ENCODE measurements at regions not wholly inside any gene's neighbourhood (a gene's known extent, or its start where the extent isn't known, plus 50 kb on each side); places are given as distances from the start of the nearest gene placed in this dataset.

DNA sequence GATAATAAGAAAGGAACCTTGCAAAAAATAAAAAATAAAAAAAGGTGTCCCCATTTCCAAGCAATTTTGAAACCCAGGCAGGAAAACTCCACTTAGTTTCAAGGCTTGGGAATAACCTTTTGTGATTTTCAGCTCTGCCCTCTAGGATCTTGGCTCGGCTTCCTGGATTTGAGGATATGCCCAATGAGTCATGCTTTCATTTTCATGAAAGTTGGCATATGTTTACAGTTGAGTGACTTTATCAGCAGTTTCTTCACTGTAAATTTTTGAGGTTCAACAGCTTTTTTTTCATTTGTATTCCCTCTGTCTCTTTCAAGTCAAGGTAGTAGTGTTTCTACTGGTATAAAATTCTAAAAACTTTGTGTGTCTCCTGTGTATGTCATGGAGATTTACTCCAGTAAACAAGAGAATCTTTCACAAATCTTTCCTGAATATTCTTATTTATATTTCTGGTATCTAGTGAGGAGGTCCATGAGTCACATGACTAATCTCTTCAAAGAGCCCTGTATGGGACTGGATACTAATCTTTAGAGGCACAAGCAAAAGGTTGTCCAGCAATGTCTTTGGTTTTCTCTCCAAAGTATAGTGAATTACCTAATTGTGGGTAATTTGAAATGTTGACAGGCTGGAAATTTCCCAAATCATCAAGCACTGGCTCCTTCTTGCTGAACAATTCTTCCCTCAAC is 335.3 kb downstream of the BRINP2 start:
- TF ChIP-seq, protein P1, sequence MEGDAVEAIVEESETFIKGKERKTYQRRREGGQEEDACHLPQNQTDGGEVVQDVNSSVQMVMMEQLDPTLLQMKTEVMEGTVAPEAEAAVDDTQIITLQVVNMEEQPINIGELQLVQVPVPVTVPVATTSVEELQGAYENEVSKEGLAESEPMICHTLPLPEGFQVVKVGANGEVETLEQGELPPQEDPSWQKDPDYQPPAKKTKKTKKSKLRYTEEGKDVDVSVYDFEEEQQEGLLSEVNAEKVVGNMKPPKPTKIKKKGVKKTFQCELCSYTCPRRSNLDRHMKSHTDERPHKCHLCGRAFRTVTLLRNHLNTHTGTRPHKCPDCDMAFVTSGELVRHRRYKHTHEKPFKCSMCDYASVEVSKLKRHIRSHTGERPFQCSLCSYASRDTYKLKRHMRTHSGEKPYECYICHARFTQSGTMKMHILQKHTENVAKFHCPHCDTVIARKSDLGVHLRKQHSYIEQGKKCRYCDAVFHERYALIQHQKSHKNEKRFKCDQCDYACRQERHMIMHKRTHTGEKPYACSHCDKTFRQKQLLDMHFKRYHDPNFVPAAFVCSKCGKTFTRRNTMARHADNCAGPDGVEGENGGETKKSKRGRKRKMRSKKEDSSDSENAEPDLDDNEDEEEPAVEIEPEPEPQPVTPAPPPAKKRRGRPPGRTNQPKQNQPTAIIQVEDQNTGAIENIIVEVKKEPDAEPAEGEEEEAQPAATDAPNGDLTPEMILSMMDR (IDR thresholded peaks at IDR 0.05): no peak
- TF ChIP-seq POLR2A (IDR thresholded peaks at IDR 0.05): no peak
- TF ChIP-seq POLR2AphosphoS5 (IDR thresholded peaks at IDR 0.05): no peak
- WGBS: 84% methylated on average over 1 of the region's 1 CpG

DNA sequence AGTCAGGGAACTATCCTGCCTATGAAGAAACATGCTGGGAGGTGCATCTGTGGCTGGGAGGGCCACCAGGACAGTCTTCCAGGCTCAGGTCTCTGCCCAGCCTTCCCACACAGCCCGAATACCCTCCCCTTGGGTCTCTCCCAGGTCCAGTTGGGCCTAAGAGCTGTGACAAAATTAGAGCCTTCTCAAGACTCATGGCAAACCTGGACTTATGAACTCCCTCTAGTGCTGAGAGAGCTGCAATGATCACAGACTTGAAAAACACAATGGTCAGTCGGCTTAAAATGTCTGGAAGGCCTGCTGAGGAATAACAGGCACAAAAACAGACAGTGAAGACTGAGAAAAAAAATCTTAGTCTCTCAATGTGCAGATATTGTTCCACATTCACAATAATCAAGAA is 325.1 kb downstream of the BRINP2 start:
- intact Hi-C loops (cut with DNase I): no loop called here
- H3K4me1 ChIP-seq (replicated peaks): no peaks in the 10 kb centered on the region
- no peak for DNase-seq (ENCODE audit: low spot score)
- H3K27me3 ChIP-seq (replicated peaks; ENCODE audit: insufficient read depth): no peaks in the 10 kb centered on the region
- no peak overlapping the region for H3K27ac ChIP-seq
- no peak for TF ChIP-seq POLR2A (IDR thresholded peaks at IDR 0.05)
- TF ChIP-seq, protein P1 (IDR thresholded peaks at IDR 0.05): no peak
- no peak for TF ChIP-seq POLR2AphosphoS5 (IDR thresholded peaks at IDR 0.05)
- no peaks in the 10 kb centered on the region for H3K36me3 ChIP-seq
- no peak overlapping the region for H3K4me3 ChIP-seq
- WGBS: 77% methylated on average over 2 of the region's 2 CpGs
- no peaks in the 10 kb centered on the region for H3K9me3 ChIP-seq

More for the DNA sequence above, 335.3 kb downstream of the BRINP2 start:
- Histone ChIP-seq H3K4me3 (no peak overlapping the region), H3K4me1 (replicated peaks) (no peaks in the 10 kb centered on the region), H3K9me3 (no peaks in the 10 kb centered on the region), H3K27me3 (replicated peaks; ENCODE audit: insufficient read depth) (no peaks in the 10 kb centered on the region), H3K27ac (no peak overlapping the region), H3K36me3 (no peaks in the 10 kb centered on the region)
- intact Hi-C loops (cut with DNase I): no loop called here
- DNase-seq (ENCODE audit: low spot score): no peak

DNA sequence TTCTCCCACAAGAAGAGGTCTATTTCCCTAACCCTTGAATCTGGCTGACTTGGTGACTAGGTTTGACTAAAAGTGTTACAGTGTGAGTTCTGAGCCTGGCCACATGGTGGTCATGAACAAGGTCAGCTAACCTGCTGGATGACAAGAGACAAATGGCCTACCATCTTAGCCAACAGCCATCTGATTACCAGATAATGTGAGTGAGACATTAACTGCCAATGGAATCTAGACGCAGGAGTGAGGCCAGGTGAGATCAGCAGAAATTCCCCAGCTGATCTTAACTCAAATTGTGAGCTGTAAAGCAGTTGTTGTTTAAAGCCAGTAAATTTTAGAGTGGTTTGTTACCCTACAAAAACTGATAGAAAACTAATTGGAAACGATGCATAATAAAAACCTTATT is 320.0 kb downstream of the BRINP2 start:
- intact Hi-C loops (cut with DNase I): no loop called here
- no peaks in the 10 kb centered on the region for H3K9me3 ChIP-seq
- H3K27ac ChIP-seq: no peak overlapping the region
- no peaks in the 10 kb centered on the region for H3K4me1 ChIP-seq (replicated peaks)
- no peaks in the 10 kb centered on the region for H3K27me3 ChIP-seq (replicated peaks; ENCODE audit: insufficient read depth)
- H3K4me3 ChIP-seq: no peak overlapping the region
- DNase-seq (ENCODE audit: low spot score): no peak
- no peaks in the 10 kb centered on the region for H3K36me3 ChIP-seq
- TF ChIP-seq, protein P1 (IDR thresholded peaks at IDR 0.05): no peak
- TF ChIP-seq POLR2A (IDR thresholded peaks at IDR 0.05): no peak
- TF ChIP-seq POLR2AphosphoS5 (IDR thresholded peaks at IDR 0.05): no peak
- 60% methylated on average over 2 of the region's 2 CpGs for WGBS

DNA sequence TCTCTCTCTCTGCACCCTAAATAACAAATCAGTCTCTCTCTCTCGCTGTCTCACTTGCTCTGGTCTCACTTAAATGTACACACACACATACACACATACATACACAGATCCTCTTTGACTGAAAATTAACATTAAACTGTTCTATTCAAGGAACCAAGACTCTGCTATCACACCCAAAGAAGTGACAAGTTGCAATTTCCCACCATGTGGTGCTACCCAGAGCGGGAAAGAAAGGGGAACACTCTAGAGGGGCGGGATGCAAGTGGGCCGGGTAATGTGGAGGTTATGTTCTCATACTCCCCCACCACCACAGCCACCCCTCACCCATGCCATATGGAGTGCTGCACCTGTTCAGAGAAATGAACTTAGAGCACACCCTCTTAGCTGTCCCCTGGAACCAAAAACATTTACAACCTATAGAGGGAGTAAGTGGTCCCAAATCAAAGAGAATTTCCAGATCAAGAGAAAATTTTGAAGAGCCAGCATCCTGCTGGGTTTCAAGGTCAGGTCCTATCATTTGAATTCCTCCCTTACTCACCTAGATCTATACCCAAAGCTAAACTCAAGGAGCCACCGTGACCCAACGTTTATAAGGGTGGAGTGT is 319.4 kb downstream of the BRINP2 start:
- TF ChIP-seq POLR2AphosphoS5 (IDR thresholded peaks at IDR 0.05) (no peak), POLR2A (IDR thresholded peaks at IDR 0.05) (no peak)
- TF ChIP-seq, protein P1 (IDR thresholded peaks at IDR 0.05): no peak
- intact Hi-C loops (cut with DNase I): no loop called here
- H3K27ac ChIP-seq: no peak overlapping the region
- no peaks in the 10 kb centered on the region for H3K36me3 ChIP-seq
- WGBS: 84% methylated on average over 6 of the region's 6 CpGs
- no peaks in the 10 kb centered on the region for H3K27me3 ChIP-seq (replicated peaks; ENCODE audit: insufficient read depth)
- no peak overlapping the region for H3K4me3 ChIP-seq
- DNase-seq (ENCODE audit: low spot score): no peak
- H3K4me1 ChIP-seq (replicated peaks): no peaks in the 10 kb centered on the region
- H3K9me3 ChIP-seq: no peaks in the 10 kb centered on the region

DNA sequence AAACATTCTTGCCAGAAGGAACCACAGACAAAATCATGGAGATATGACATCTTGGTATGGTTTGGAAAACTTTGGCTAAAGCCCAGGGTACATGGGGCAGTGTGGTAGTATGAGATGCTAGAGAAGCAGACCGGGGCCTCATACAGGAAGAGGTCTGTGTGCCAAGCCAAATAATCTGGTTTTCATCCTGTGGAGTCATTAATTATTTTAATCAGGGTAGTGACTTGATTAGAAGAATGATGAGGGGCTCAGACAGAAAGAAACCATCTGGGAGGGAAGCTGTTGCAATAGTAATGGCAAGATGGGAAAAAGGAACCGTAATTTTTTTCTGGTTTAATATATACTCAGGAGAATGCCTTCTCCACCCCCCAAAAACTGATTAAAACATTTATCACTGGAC is 318.0 kb downstream of the BRINP2 start:
- TF ChIP-seq POLR2AphosphoS5 (IDR thresholded peaks at IDR 0.05) (no peak), POLR2A (IDR thresholded peaks at IDR 0.05) (no peak)
- TF ChIP-seq, protein P1 (IDR thresholded peaks at IDR 0.05): no peak
- Histone ChIP-seq H3K4me3 (no peak overlapping the region), H3K27ac (no peak overlapping the region), H3K9me3 (no peaks in the 10 kb centered on the region), H3K4me1 (replicated peaks) (no peaks in the 10 kb centered on the region), H3K36me3 (no peaks in the 10 kb centered on the region), H3K27me3 (replicated peaks; ENCODE audit: insufficient read depth) (no peaks in the 10 kb centered on the region)
- intact Hi-C loops (cut with DNase I): no loop called here
- 57% methylated on average over 2 of the region's 2 CpGs for WGBS
- DNase-seq (ENCODE audit: low spot score): no peak
